ENCODE measurements at regions not wholly inside any gene's neighbourhood (a gene's known extent, or its start where the extent isn't known, plus 50 kb on each side); places are given as distances from the start of the nearest gene placed in this dataset.
"Not testable (repeated sequence)": the region's sequence is repeated elsewhere in the genome, so short reads cannot be mapped to it uniquely, and the experiment has no call there.

DNA sequence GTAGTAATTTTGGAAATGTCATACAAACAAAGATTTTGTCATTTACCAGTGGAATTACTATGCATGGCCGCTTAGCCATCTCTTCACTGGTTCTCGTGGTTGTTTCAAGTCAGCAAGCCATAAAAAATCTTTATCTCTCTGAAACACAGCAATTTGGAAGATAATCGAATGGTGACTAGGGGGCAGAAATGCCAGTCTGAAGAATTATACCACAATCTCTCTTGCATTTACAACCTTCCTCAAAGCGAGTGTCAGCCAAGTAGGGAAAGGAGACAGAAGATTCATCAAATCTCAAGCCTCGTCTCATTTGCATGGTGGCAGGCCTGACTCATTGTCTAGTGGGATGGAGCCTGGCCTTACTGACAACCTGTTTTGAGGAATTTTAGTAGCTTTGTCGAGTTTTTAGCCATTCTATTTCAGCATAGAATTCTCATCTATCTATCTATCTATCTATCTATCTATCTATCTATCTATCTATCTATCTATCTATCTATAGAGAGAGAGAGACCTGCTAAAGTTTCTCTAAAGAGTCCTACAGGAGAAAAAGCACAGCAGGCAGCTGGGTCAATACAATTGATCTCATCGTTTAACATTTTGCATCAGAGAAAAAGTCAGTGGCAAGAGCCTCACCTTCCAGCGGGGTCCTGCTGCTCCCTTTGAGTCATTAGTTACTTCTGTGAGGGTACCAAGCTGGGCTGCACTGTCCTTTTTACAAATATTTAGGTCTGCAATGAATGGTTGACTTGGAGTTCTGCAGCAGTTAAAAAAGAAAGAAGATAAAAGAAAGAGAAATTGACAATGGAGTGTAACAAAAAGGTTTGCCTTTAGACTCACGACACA, 572.8 kb downstream of the TFAP2A start:
- H3K9me3 ChIP-seq: no peaks in the 10 kb centered on the region
- no peaks in the 10 kb centered on the region for H3K4me1 ChIP-seq
- 56 to 57% methylated on average over 9 of the region's 9 CpGs for WGBS, 2 donors
- no peak overlapping the region for H3K4me3 ChIP-seq (replicated peaks in 1 of 3)
- no peaks in the 10 kb centered on the region for H3K36me3 ChIP-seq
- intact Hi-C loops (cut with DNase I): no loop called here
- H3K27ac ChIP-seq: no peak overlapping the region
- no peak for TF ChIP-seq POLR2A (IDR thresholded peaks at IDR 0.05)
- TF ChIP-seq, protein P1, sequence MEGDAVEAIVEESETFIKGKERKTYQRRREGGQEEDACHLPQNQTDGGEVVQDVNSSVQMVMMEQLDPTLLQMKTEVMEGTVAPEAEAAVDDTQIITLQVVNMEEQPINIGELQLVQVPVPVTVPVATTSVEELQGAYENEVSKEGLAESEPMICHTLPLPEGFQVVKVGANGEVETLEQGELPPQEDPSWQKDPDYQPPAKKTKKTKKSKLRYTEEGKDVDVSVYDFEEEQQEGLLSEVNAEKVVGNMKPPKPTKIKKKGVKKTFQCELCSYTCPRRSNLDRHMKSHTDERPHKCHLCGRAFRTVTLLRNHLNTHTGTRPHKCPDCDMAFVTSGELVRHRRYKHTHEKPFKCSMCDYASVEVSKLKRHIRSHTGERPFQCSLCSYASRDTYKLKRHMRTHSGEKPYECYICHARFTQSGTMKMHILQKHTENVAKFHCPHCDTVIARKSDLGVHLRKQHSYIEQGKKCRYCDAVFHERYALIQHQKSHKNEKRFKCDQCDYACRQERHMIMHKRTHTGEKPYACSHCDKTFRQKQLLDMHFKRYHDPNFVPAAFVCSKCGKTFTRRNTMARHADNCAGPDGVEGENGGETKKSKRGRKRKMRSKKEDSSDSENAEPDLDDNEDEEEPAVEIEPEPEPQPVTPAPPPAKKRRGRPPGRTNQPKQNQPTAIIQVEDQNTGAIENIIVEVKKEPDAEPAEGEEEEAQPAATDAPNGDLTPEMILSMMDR (IDR thresholded peaks at IDR 0.05): no peak
- no peak for DNase-seq
- no peaks in the 10 kb centered on the region for H3K27me3 ChIP-seq

DNA sequence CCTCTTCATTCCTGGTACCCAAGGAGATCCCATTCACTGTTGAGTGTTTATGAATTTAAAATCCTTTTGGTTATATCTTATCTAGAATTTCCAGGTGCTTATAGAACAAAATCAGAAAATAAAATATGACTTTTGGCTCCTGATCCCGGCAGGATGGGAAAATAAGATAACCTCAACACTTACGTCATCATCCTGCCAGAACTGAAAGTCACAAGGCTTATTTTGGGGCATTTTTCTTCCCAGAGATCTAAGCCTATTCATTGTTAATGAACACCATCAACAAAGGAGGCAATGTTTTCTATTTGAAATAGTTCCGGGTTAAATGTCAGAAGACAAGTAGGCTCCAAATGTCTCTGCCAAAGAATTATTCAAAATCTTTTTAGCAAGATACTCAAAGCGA, 580.6 kb downstream of the TFAP2A start:
- Histone ChIP-seq H3K4me3 (replicated peaks in 1 of 3) (no peak overlapping the region), H3K36me3 (no peaks in the 10 kb centered on the region), H3K27ac (no peak overlapping the region), H3K4me1 (no peaks in the 10 kb centered on the region), H3K27me3 (no peaks in the 10 kb centered on the region), H3K9me3 (no peaks in the 10 kb centered on the region)
- no peak for TF ChIP-seq POLR2A (IDR thresholded peaks at IDR 0.05)
- TF ChIP-seq, protein P1 (IDR thresholded peaks at IDR 0.05): no peak
- 78% methylated on average over 4 of the region's 4 CpGs for WGBS, 2 donors
- no peak for DNase-seq
- intact Hi-C loops (cut with DNase I): no loop called here

DNA sequence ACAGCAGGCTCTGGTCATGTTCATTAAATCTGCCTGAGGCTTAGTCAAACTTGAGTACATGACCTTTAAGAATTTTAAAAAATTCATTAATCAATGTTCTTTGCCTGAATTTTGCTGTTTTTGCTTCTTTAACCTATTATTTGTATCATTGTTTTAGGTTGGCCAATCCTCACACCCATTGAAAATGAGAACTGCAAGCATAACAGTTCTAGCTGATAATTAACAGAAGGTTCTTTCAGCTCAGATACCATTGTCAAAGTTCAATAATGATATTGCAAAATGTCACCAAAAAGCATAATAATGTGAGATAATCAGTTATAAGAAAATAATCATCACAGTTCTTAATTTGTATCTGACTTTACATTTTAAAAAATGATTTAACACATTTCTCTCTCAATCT, 583.1 kb downstream of the TFAP2A start:
- TF ChIP-seq, protein P1 (IDR thresholded peaks at IDR 0.05): no peak
- no peak for TF ChIP-seq POLR2A (IDR thresholded peaks at IDR 0.05)
- H3K9me3 ChIP-seq: no peaks in the 10 kb centered on the region
- intact Hi-C loops (cut with DNase I): no loop called here

DNA sequence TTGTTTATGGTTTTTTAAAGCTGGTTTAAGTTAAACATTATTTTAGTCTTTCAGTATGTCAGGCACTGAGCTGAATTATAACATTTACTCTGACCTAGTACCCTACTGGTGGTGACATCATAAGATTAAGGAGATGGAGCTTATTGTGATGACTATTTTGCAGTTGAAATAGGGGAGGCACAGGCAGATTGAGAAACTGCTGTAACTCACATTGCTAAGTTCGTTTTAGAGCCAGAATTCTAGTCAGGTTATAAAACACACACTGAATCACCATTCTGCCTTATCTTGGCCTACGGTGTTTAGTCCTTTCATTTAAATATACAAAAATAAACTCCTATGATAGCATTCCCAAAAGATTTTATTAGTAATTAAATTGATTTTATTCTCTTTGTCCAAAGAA, 584.1 kb downstream of the TFAP2A start:
- intact Hi-C loops (cut with DNase I): no loop called here
- no peaks in the 10 kb centered on the region for H3K36me3 ChIP-seq
- H3K27me3 ChIP-seq: no peaks in the 10 kb centered on the region
- H3K9me3 ChIP-seq: no peaks in the 10 kb centered on the region
- no peaks in the 10 kb centered on the region for H3K4me1 ChIP-seq
- no peak overlapping the region for H3K27ac ChIP-seq
- no peak overlapping the region for H3K4me3 ChIP-seq (replicated peaks in 1 of 3)
- TF ChIP-seq POLR2A (IDR thresholded peaks at IDR 0.05): no peak
- TF ChIP-seq, protein P1 (IDR thresholded peaks at IDR 0.05): no peak
- no peak for DNase-seq
- WGBS, 2 donors: 65 to 68% methylated on average over 2 of the region's 2 CpGs

More for the DNA sequence above, 583.1 kb downstream of the TFAP2A start:
- Histone ChIP-seq H3K36me3 (no peaks in the 10 kb centered on the region), H3K27me3 (no peaks in the 10 kb centered on the region), H3K4me3 (replicated peaks in 1 of 3) (no peak overlapping the region), H3K27ac (no peak overlapping the region), H3K4me1 (no peaks in the 10 kb centered on the region)
- DNase-seq: no peak

DNA sequence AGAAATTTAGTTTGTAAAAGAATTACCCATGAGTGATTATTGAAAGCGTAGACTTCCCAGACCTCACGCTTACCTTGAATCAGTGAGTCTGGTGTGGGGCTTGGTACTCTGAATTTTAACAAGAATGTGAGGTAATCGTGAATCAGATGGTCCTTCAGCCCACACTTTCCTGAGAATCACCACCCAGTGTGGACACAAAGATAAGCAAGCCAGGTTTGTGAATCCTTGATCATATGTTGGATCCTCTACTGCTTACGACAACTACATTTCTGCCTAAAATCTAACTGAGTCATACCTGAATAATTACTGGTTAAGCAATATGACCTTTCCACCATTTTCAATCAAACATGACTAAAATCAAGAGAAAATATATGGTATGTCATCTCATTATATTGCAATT, 589.3 kb downstream of the TFAP2A start:
- Histone ChIP-seq H3K36me3 (no peaks in the 10 kb centered on the region), H3K4me1 (no peaks in the 10 kb centered on the region), H3K27ac (no peak overlapping the region), H3K9me3 (no peaks in the 10 kb centered on the region), H3K27me3 (no peaks in the 10 kb centered on the region), H3K4me3 (replicated peaks in 1 of 3) (no peak overlapping the region)
- intact Hi-C loops (cut with DNase I): no loop called here
- 84 to 86% methylated on average over 4 of the region's 4 CpGs for WGBS, 2 donors
- no peak for DNase-seq
- TF ChIP-seq, protein P1 (IDR thresholded peaks at IDR 0.05): no peak
- TF ChIP-seq POLR2A (IDR thresholded peaks at IDR 0.05): no peak

DNA sequence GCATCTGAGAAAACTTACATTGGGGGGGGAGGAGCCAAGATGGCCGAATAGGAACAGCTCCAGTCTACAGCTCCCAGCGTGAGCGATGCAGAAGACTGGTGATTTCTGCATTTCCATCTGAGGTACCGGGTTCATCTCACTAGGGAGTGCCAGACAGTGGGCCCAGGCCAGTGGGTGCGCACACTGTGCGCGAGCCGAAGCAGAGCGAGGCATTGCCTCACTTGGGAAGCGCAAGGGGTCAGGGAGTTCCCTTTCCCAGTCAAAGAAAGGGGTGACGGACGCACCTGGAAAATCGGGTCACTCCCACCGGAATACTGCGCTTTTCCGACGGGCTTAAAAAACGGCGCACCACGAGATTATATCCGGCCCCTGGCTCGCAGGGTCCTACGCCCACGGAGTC, 604.1 kb downstream of the TFAP2A start:
- H3K9me3 ChIP-seq; H3K27ac ChIP-seq; intact Hi-C loops (cut with DNase I); H3K4me1 ChIP-seq; H3K27me3 ChIP-seq; H3K36me3 ChIP-seq; H3K4me3 ChIP-seq (replicated peaks in 1 of 3); DNase-seq: not testable (repeated sequence)
- WGBS, 2 donors: 97% methylated on average over 24 of the region's 24 CpGs
